GM03348 (cell line): ENCODE measurements at regions not wholly inside any gene's neighbourhood (a gene's known extent, or its start where the extent isn't known, plus 50 kb on each side); places are given as distances from the start of the nearest gene placed in this dataset.

ENCODE experiments used
- DNase-seq: peaks from one replicate; pipeline ENCODE4 v3.0.0; 2012; ENCODE audit warnings: low spot score

- DNase-seq: no peak
Observed at GRCh38 chr20:23279836-23280235, 70.8 kb upstream of the NXT1 start.

- no peak for DNase-seq
Observed at GRCh38 chr20:23278172-23278571, 72.4 kb upstream of the NXT1 start.

GRCh38 chr20:23277316-23277715 is 73.3 kb upstream of the NXT1 start:
- no peak for DNase-seq

DNA sequence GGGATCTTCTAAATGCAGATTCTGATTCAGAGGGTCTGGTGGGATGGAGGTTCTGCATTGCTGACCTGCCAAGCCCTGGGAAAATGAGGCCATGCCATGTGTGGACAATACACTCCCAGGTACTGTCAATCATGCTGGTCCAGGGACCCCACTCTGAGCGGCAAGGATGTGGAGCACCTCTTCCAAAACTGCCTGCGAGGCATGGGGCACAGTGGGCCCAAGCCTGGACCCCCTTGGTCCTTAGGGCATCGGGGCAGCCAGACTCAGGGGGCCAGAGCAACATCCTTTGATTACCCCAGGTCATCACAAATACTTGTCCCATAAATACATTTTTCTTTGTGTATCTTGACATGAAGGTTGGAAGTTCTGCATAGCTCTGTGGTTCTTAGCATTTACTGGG is 76.8 kb upstream of the NXT1 start:
- DNase-seq: no peak

DNA sequence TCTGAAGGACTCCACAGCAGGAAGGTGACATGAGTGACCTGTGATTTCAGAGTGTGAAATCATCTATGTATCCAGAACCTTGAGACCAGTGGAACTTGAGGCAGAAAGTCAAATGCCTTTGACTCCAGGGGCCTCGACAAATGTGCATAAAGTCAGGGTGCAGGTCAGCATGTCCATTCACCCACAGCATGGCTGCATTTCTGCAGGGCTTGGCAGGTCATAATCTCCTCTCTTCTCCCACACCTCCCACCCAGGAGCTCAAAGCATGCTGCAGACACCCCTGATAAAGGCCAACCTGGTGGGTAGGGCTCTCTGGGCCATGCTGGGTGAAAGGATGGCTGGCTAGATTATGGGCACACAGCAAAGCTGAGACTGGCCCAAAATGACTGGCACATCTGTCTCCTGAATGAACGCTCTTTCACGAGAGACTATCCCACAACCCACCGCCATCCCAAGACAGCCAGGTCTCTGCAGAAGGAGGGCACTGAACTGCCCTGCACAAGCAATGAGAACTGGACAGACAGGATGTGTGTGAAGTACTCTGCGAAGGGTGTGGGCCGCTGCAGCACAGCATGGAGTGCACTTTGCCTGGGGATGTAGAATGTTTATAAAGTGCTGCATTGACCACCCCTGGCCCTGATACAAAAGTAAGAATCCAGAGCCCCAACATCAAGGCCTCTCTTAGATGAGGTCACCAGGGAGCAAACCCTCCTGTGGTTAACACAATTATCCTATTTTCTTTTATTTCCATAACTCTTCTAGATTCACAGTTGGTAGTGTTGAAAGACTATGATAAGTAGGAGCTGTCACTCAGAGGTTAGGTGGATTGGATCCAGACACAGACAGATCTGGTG is 78.2 kb upstream of the NXT1 start:
- no peak for DNase-seq

DNA sequence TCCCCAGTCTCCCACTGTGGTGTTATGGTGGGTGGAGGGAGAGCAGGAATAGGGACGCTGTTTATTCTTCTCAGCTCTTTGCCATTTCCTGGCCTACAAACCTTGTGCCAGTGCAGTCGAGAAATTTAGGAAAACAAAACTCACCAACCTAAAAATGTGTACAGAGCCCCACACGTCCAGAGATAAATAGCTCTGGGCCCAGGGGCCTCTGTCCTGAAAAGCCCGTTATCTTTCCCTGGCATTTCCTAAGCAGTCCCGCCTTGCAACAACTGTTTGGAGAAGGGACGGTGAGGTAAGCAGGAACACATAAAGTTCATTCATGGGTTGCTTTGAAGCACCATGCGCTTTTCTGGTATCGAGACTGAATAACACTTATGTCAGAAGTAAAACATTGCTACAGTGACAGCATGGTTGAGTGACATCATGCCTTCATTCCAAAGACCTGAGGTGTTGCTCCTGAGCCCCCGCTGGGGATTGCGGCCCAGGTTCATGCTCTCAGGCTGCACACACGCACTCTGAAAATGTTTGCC is 80.1 kb upstream of the NXT1 start:
- no peak for DNase-seq

DNA sequence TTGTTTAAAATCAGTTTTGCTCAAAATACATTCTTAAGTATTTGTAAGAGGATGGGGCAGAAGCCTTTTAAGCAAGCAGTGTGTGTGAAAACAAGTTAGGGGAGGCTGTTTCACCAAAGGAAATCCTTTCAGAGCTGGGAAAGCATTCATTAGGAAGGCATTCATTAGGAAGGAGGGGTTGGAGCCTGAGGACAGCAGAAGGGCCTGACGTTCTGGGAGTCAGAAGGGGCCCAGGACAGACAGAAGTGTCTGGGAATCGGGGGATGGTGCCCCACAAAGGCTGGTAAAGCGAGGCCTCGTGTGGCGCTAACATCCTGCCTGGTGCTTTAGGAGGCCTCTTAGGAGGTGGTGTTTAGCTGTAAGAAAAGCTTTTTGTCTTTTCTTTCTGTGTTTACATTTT is 80.6 kb upstream of the NXT1 start:
- no peak for DNase-seq

DNA sequence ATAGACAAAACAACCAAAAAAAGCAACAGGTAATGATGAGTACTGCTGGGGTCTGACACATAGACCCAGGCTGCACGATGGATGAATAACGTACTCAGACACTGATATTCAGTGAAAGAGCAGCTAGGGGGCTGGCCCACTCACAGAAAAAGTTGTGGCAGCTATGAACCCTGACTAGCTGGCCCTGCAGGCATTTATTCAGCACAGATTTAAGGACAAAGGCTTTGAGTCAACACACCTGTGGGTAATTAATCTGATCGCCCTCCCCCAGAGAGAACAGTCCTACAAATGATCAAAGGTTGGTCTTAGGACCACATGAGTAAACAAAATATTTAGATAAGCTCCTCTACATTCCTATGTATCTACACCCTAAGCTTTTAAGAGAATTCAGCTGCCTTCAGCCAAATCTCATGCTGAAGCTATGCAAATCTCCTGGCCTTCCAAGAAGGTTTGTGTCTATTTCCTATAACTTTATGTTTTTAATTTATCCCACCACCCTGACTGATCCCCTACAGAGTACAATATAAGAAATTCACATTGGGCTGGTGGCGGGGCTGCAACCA is 81.7 kb upstream of the NXT1 start:
- no peak for DNase-seq

DNA sequence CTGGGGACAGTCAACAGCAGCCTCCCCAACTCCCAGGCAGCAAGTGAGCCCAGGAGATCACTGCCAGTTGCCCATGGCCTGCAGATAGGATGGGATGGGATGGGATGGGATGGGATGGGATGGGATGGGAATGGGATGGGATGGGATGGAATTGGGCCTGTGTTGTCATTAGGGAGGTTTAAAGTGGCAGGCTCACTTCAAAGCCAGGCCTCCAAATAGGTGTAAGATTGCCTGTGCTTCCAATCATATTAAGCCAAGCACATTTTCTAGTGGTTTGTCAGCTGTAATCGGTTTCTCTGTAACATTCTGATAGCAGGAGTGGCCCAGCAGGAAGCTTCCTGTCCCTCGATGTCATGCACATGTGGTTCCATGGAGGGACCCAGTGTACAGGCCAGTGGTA is 82.7 kb upstream of the NXT1 start:
- DNase-seq: no peak

GRCh38 chr20:23266530-23267398 is 83.8 kb upstream of the NXT1 start:
- no peak for DNase-seq

DNA sequence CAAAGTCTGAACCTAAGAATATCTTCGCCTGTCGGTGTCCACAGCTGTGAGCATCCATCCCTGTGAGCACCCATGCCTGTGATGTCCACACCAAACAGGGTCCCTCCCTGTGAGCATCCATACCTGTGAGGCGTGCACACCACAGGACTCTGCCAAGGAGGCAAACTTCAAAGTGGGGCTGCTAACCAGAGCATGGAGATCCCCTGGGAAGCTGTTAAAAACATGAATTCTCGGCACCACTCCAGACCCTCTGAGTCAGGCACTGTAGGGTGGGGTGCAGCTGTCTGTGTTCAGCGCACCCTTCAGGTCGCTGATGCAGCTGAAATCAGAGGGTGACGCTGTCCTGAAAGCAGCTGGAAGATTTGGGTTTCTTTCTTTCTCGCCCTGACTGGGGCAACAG is 85.4 kb upstream of the NXT1 start:
- DNase-seq: no peak

DNA sequence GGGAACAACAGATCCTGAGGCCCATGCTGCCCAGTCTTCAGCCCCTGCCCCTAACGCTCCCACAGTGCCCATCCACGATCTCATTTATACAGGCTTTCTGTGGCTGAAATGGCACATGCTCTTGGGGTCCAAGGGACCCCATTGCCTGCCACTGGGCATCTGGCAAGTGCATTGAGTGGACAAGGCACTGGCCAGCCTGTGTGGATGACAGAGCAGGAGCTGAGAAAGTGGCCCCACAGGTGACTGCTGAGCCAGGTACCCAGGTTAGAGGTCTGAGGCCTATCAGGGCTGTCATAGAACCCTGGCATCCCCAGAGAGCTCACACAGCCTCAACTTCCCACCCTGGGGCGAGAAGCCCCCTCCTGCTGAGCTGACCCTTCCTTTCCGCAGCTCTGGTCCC is 86.0 kb upstream of the NXT1 start:
- no peak for DNase-seq

DNA sequence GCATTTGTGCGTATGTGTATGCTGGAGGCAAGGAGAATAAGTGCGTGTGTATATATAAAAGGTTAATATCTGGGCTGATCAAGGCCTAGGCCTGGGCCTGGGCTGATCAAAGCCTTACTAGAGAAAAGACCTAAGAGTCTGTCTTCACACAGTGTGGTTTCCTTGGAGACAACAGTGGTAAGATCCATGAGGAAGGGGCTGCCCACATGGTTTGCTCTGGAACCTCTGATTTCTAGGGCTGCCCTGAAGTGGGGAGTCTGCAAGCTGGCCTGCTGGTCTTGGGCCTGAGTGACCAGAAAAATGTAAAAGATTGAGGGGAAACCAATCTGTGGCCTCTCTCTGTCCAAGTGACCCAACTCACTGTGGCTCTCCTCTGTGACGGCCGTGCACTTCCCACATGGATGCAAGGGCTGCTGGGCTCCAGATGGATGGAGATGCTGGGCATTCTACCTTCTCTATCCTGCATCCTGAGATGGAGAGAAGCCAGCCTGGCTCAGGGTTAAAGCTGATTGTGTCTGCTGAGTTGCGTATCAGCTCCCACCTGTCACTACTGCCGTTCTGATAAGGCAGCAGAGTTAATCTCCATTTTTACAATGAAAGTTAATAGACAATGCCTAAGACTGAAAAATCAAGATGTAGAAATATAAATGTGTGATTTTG is 90.3 kb upstream of the NXT1 start:
- DNase-seq: no peak

- DNase-seq: no peak
Observed at GRCh38 chr20:23258747-23259121, 91.9 kb upstream of the NXT1 start.

- DNase-seq: peak; percentile 86
Observed at GRCh38 chr20:23257848-23258746, 92.5 kb upstream of the NXT1 start.

GRCh38 chr20:23257106-23257761 is 93.4 kb upstream of the NXT1 start:
- no peak for DNase-seq

DNA sequence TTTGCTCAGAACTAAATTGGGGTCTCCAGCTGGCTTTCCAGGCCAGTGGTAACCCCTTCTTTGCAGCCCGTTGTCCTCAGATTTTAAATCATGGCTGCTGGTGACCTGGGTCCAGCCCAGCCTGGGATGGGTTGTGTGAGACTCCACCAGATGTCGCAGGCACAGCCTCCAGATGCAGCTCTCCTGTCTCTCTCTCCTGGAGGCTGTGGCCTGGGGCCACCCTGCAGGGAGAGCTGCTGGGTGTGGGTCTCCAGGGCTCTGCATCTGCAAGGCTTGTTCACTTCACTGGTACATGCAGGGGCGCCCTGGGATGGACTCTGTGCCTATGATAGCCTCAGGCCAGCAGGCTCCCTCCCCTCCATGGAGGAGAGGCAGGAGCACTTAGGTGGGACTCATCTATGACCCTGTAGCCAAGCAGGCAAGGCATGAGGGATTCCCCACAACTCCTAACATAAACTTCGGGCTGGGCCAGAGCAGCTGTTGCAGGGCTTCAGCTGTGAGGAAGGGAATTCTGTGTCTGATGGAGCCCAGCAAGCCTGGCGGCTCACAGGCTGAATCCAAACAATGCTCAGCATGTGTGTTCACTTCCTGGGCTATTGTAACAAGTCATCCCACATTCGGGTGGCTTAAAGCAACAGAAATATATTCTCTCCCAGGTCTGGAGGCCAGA is 94.7 kb upstream of the NXT1 start:
- peak; percentile 39 for DNase-seq

GRCh38 chr20:23255106-23255505 is 95.5 kb upstream of the NXT1 start:
- no peak for DNase-seq

GRCh38 chr20:23254505-23254904 is 96.1 kb upstream of the NXT1 start:
- DNase-seq: no peak

DNA sequence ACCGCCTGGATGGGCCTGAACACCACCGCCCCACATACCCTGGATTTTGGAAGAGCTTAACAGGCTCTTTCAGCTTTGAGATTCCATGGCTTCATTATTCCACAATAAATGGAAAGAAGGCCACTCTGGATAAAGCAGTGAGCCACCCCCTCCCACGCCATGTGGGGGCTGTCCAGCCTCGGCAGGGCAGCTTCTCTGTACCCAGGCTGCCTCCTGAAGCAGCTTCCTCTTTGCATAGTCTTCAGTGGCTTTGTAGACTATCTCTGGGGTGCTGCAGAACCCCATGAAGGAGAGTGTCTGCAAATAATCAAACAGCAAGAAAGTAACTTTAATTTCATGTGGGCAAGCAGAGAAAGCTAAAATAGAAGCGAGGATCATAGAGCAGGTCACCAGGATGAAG is 96.6 kb upstream of the NXT1 start:
- no peak for DNase-seq
